ENCODE measurements at regions not wholly inside any gene's neighbourhood (a gene's known extent, or its start where the extent isn't known, plus 50 kb on each side); places are given as distances from the start of the nearest gene placed in this dataset.

GRCh38 chr7:96402913-96403312, 81.0 kb upstream of the SLC25A13 start:
- CTCF ChIA-PET = no interaction called here
- TF ChIP-seq CTCF (IDR thresholded peaks at IDR 0.05; ENCODE audit: low read depth, low read length) = no peak
- no peak overlapping the region for H3K27ac ChIP-seq (ENCODE audit: low read depth, low read length)
- H3K4me3 ChIP-seq (ENCODE audit: low read depth, low read length) = no peak overlapping the region
- DNase-seq (ENCODE audit: low read depth, low spot score) = no peak
- H3K9me3 ChIP-seq (ENCODE audit: control insufficient read depth, insufficient read depth, low read length) = no peaks in the 10 kb centered on the region
- POLR2A ChIA-PET = no interaction called here
- H3K27me3 ChIP-seq (ENCODE audit: control insufficient read depth, insufficient read depth, low read length) = no peaks in the 10 kb centered on the region

- no peak overlapping the region for H3K4me3 ChIP-seq (ENCODE audit: low read depth, low read length)
- POLR2A ChIA-PET = no interaction called here
- CTCF ChIA-PET = no interaction called here
- no peak for DNase-seq (ENCODE audit: low read depth, low spot score)
- H3K9me3 ChIP-seq (ENCODE audit: control insufficient read depth, insufficient read depth, low read length) = no peaks in the 10 kb centered on the region
- no peaks in the 10 kb centered on the region for H3K27me3 ChIP-seq (ENCODE audit: control insufficient read depth, insufficient read depth, low read length)
- no peak for TF ChIP-seq CTCF (IDR thresholded peaks at IDR 0.05; ENCODE audit: low read depth, low read length)
- H3K27ac ChIP-seq (ENCODE audit: low read depth, low read length) = no peak overlapping the region
Measured at GRCh38 chr7:96401200-96401599, 79.3 kb upstream of the SLC25A13 start.

- no peak for DNase-seq (ENCODE audit: low read depth, low spot score)
- POLR2A ChIA-PET = no interaction called here
- CTCF ChIA-PET = no interaction called here
- Histone ChIP-seq H3K27ac (ENCODE audit: low read depth, low read length) (no peak overlapping the region), H3K27me3 (ENCODE audit: control insufficient read depth, insufficient read depth, low read length) (no peaks in the 10 kb centered on the region), H3K4me3 (ENCODE audit: low read depth, low read length) (no peak overlapping the region), H3K9me3 (ENCODE audit: control insufficient read depth, insufficient read depth, low read length) (no peaks in the 10 kb centered on the region)
- TF ChIP-seq CTCF (IDR thresholded peaks at IDR 0.05; ENCODE audit: low read depth, low read length) = no peak
Measured at GRCh38 chr7:96400518-96400917, 78.6 kb upstream of the SLC25A13 start.

GRCh38 chr7:96400001-96400400, 78.1 kb upstream of the SLC25A13 start:
- ChIA-PET POLR2A (no interaction called here), CTCF (no interaction called here)
- TF ChIP-seq CTCF (IDR thresholded peaks at IDR 0.05; ENCODE audit: low read depth, low read length) = no peak
- no peaks in the 10 kb centered on the region for H3K9me3 ChIP-seq (ENCODE audit: control insufficient read depth, insufficient read depth, low read length)
- no peak for DNase-seq (ENCODE audit: low read depth, low spot score)
- no peaks in the 10 kb centered on the region for H3K27me3 ChIP-seq (ENCODE audit: control insufficient read depth, insufficient read depth, low read length)
- no peak overlapping the region for H3K4me3 ChIP-seq (ENCODE audit: low read depth, low read length)
- no peak overlapping the region for H3K27ac ChIP-seq (ENCODE audit: low read depth, low read length)

GRCh38 chr7:96397936-96398598, 76.2 kb upstream of the SLC25A13 start:
- ChIA-PET POLR2A (no interaction called here), CTCF (no interaction called here)
- TF ChIP-seq CTCF (IDR thresholded peaks at IDR 0.05; ENCODE audit: low read depth, low read length) = no peak
- H3K27ac ChIP-seq (ENCODE audit: low read depth, low read length) = no peak overlapping the region
- DNase-seq (ENCODE audit: low read depth, low spot score) = no peak
- H3K27me3 ChIP-seq (ENCODE audit: control insufficient read depth, insufficient read depth, low read length) = no peaks in the 10 kb centered on the region
- no peaks in the 10 kb centered on the region for H3K9me3 ChIP-seq (ENCODE audit: control insufficient read depth, insufficient read depth, low read length)
- no peak overlapping the region for H3K4me3 ChIP-seq (ENCODE audit: low read depth, low read length)
